Psoas muscle (tissue), 7 donors: ENCODE measurements at regions not wholly inside any gene's neighbourhood (a gene's known extent, or its start where the extent isn't known, plus 50 kb on each side); places are given as distances from the start of the nearest gene placed in this dataset.

Experiments used
- ATAC-seq, 4 donors: fragments of 200-7000 bp; cut with Tn5 transposase; one replicate each; pipeline ENCODE4 v1.9.1; 2020; ENCODE audit warnings: moderate library complexity in 3 of 4, mild to moderate bottlenecking in 2 of 4
- DNase-seq, 2 donors: peaks; one replicate each; pipeline ENCODE4 v3.0.0-alpha.2; 2020
- H3K27ac ChIP-seq: fragments of 200-600 bp; one replicate; pipeline ENCODE4 v1.8.0; 2022
- H3K27me3 ChIP-seq, 3 donors: fragments of 200-600 bp in 1 of 3; one replicate each; pipeline versions ENCODE4 v1.6.1 to v1.8.0; 2013 to 2022; ENCODE audit warnings: low read length in 2 of 3, mild to moderate bottlenecking in 2 of 3, moderate library complexity in 1 of 3; ENCODE audit not compliant: insufficient read depth in 3 of 3
- H3K36me3 ChIP-seq, 2 donors: fragments of 200-600 bp in 1 of 2; one replicate each; pipeline versions ENCODE4 v1.6.1 to v1.8.0; 2013 to 2022; ENCODE audit warnings: low read depth in 1 of 2, mild to moderate bottlenecking in 1 of 2, moderate library complexity in 1 of 2; ENCODE audit not compliant: insufficient read depth in 1 of 2
- H3K4me1 ChIP-seq: fragments of 200-600 bp; one replicate; pipeline ENCODE4 v1.8.0; 2022
- H3K4me3 ChIP-seq: fragments of 200-600 bp; one replicate; pipeline ENCODE4 v1.8.0; 2022; ENCODE audit warnings: mild to moderate bottlenecking
- H3K9me3 ChIP-seq: fragments of 200-600 bp; one replicate; pipeline ENCODE4 v1.8.0; 2022
- WGBS, 3 donors: extraction: QIAGEN DNeasy Blood & Tissue Kit; methylation state at CpG; one replicate each; pipeline versions ENCODE4 v1.1.6 to v1.1.7; 2013; 5-methylcytosine and 5-hydroxymethylcytosine counted together
- intact Hi-C, 2 donors: fragments of 100-400 bp; cut with DNase I; formaldehyde crosslinking; loops; one replicate each; pipeline versions ENCODE4 v1.11.0 to v1.14.2; 2022
- TF ChIP-seq, protein P1 (sequence below): fragments of 200-600 bp; IDR thresholded peaks from one replicate; pipeline ENCODE4 v1.8.0; 2022; ENCODE audit warnings: antibody characterized with exemption
- donor health status: healthy with polysubstance abuse.
- donor health status: DM: no; HTN: no; CAD: no; lungs with moderate emphysema.
- donor health status: Bipolar disorder and iron deficiency.
- donor health status: healthy.
- donor health status: DM: yes; HTN: yes; CAD: no.
- donor health status: DM: no; HTN: no; CAD: no.
- donor health status: DM: yes; HTN: yes; CAD: no.

DNA sequence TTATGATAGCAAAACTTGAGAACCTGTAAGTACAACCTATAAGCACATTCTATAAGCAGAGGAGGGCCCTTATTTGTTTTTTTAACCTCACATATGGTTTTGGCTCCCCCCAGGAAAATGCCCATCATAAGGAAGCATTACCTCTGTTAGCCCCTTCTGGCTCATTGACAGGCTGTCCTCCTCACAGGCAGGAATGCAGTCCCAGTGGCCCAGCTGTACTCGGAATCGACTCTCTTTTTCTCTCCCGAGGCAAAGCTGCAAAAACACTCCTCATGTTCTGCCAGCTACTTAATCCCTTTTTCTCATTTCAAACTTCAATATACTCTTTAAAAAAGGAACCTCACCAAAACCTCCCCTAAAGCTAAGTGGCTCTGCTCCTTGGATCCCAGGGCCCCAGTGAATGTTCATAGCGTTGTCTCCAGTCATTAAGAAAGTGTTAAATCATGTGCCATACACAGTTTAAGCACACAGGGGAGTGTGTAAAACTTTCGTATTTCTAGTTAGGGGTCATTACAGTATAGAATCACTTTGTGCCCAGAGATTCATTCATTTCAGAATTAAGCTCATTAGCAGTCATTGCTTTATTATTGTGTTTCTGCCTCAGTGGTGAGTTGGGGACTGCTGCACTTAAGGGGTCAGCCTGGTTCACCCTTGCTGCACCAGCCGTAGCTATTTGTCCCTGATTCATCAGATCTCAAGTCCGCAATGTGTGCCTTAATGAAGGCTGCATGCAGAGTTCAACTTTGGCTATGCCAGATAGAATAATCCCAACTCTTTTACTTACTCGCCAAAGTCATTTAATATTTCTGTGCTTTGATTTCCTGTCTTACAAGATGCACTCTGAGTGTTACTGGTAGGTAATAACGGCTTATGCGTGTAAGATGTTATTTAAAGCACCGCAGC is 57.6 kb downstream of the JRKL start:
- H3K4me1 ChIP-seq, result no peaks in the 10 kb centered on the region
- no peak overlapping the region for H3K27ac ChIP-seq
- no peaks in the 10 kb centered on the region for H3K9me3 ChIP-seq
- ATAC-seq, result no peak
- DNase-seq, result no peak
- H3K27me3 ChIP-seq, result peaks cover 0 to 6% (median 0%) of the 10 kb centered on the region in 3 donors
- intact Hi-C loops, result no loop called here
- no peaks in the 10 kb centered on the region for H3K36me3 ChIP-seq
- no peak overlapping the region for H3K4me3 ChIP-seq
- TF ChIP-seq, protein P1, sequence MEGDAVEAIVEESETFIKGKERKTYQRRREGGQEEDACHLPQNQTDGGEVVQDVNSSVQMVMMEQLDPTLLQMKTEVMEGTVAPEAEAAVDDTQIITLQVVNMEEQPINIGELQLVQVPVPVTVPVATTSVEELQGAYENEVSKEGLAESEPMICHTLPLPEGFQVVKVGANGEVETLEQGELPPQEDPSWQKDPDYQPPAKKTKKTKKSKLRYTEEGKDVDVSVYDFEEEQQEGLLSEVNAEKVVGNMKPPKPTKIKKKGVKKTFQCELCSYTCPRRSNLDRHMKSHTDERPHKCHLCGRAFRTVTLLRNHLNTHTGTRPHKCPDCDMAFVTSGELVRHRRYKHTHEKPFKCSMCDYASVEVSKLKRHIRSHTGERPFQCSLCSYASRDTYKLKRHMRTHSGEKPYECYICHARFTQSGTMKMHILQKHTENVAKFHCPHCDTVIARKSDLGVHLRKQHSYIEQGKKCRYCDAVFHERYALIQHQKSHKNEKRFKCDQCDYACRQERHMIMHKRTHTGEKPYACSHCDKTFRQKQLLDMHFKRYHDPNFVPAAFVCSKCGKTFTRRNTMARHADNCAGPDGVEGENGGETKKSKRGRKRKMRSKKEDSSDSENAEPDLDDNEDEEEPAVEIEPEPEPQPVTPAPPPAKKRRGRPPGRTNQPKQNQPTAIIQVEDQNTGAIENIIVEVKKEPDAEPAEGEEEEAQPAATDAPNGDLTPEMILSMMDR, result no peak
- WGBS, 3 donors, result 60 to 62% (median 62%) methylated on average over 11 of the region's 11 CpGs

DNA sequence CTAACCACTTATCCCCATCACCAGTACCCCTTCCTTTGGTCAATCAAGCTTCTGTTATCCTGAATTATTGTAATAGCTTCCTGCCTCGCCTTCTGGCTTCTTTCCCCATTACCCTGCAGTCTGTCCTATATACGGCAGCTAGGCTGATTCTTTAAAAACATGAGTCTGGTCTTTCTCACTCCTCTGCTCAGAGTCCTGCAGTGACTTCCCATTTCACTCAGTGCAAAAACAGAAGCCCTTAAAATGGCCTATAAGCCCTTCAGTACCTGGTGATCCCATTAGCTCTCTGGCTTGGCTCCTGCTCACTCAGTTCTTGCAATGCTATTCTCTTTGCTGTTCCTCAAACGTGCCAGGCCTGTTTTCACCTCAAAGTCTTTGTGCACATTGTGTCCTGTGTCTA is 58.4 kb downstream of the JRKL start:
- TF ChIP-seq, protein P1, result no peak
- ATAC-seq, result no peak

DNA sequence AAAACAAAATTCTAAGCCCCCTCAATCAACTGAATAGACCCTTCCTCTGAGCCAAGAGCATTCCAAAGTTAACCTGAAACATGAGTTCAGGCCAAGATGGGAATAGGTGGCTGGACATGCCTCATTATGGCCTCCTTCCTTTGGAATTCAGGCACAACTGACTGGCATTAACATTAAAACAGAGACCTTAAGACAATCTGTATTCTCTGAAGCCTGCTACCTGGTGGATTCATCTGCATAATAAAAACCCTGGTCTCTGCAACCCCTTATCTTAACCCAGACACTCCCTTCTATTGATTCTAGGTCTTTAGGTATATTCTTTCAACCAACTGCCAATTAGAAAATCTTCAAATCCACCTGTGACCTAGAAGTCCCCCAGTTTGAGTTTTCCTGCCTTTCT is 66.3 kb downstream of the JRKL start:
- intact Hi-C loops, result no loop called here
- TF ChIP-seq, protein P1, result no peak
- no peak for DNase-seq
- Histone ChIP-seq H3K27me3 (peaks cover 0 to 3% (median 1%) of the 10 kb centered on the region in 3 donors), H3K27ac (no peak overlapping the region), H3K9me3 (no peaks in the 10 kb centered on the region), H3K36me3 (no peaks in the 10 kb centered on the region), H3K4me3 (no peak overlapping the region), H3K4me1 (no peaks in the 10 kb centered on the region)
- ATAC-seq, result no peak

More for the DNA sequence above, 58.4 kb downstream of the JRKL start:
- Histone ChIP-seq H3K4me3 (no peak overlapping the region), H3K27me3 (peaks cover 0 to 6% (median 0%) of the 10 kb centered on the region in 3 donors), H3K27ac (no peak overlapping the region), H3K36me3 (no peaks in the 10 kb centered on the region), H3K4me1 (no peaks in the 10 kb centered on the region), H3K9me3 (no peaks in the 10 kb centered on the region)
- intact Hi-C loops, result no loop called here
- WGBS, 3 donors, result 64 to 74% (median 73%) methylated on average over 3 of the region's 3 CpGs
- no peak for DNase-seq

DNA sequence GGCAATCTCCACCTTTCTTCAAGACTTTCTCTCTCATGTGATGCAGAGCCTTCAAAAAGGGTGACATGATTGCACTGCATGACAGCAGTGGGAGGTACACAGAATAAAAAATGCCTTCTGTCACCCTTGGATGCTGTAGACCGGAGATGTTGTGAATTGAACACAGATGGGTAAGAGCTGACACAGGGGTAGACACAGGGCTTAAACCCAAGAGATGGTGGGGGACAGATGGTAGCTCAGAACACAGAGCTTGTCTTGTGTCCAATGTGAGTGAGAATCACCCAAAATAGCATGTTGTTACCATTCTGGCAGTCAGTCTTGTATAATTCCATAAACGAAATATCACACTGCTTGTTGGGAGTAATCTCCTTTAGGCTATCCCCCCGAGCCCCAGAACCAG is 69.9 kb downstream of the JRKL start:
- H3K36me3 ChIP-seq, result no peaks in the 10 kb centered on the region
- intact Hi-C loops, result loop anchor here in 1 of 2 donors (10.0 kb wide), 1 partner anchor 685 kb away; no protein-coding TSS in a partner anchor
- WGBS, 3 donors, result 61 to 64% (median 62%) methylated on average over 3 of the region's 3 CpGs
- TF ChIP-seq, protein P1, result no peak
- H3K4me3 ChIP-seq, result no peak overlapping the region
- no peaks in the 10 kb centered on the region for H3K9me3 ChIP-seq
- ATAC-seq (no peak), DNase-seq (no peak)
- H3K4me1 ChIP-seq, result no peaks in the 10 kb centered on the region
- H3K27me3 ChIP-seq, result peaks cover 0 to 3% (median 1%) of the 10 kb centered on the region in 3 donors
- no peak overlapping the region for H3K27ac ChIP-seq
